Breast epithelium (tissue), 4 donors: ENCODE measurements at regions not wholly inside any gene's neighbourhood (a gene's known extent, or its start where the extent isn't known, plus 50 kb on each side); places are given as distances from the start of the nearest gene placed in this dataset.

Experiments
- DNase-seq, 2 donors: peaks; one replicate each; pipeline ENCODE4 v3.0.0-alpha.2; 2019; ENCODE audit warnings: low spot score in 2 of 2
- H3K27ac ChIP-seq, 2 donors: fragments of 200-600 bp; sonication (generic) in 1 of 2; one replicate each; pipeline ENCODE4 v1.5.1; 2016 to 2019; ENCODE audit warnings: mild to moderate bottlenecking in 1 of 2
- H3K27me3 ChIP-seq, 2 donors: fragments of 200-600 bp; sonication (generic) in 1 of 2; one replicate each; pipeline versions ENCODE4 v1.5.1 to v1.6.0; 2017 to 2019; ENCODE audit warnings: control low read depth in 1 of 2, mild to moderate bottlenecking in 1 of 2
- H3K36me3 ChIP-seq: fragments of 200-600 bp; one replicate; pipeline ENCODE4 v1.5.1; 2019
- H3K4me1 ChIP-seq, 2 donors: fragments of 200-600 bp; sonication (generic); one replicate each; pipeline ENCODE4 v1.5.1; 2016 to 2019; ENCODE audit warnings: control low read depth in 1 of 2
- H3K4me3 ChIP-seq, 3 donors: fragments of 200-600 bp; sonication (generic); 1 replicate in 2 of 3; 2 replicates in 1 of 3; pipeline ENCODE4 v1.5.1; 2016 to 2019; ENCODE audit warnings: mild to moderate bottlenecking in 3 of 3, moderate library complexity in 2 of 3
- H3K9me3 ChIP-seq, 2 donors: fragments of 200-600 bp; sonication (generic) in 1 of 2; one replicate each; pipeline ENCODE4 v1.5.1; 2016 to 2019; ENCODE audit warnings: control low read depth in 1 of 2
- CTCF ChIP-seq, 3 donors: fragments of 450-650 bp; IDR thresholded peaks; one replicate each; pipeline ENCODE4 v1.5.1; 2016 to 2017; ENCODE audit warnings: antibody characterized with exemption in 3 of 3, mild to moderate bottlenecking in 3 of 3, moderate library complexity in 3 of 3
- POLR2A ChIP-seq: fragments of 450-650 bp; IDR thresholded peaks from one replicate; pipeline ENCODE4 v1.6.1; 2016; ENCODE audit warnings: antibody characterized with exemption, mild to moderate bottlenecking, moderate library complexity
- POLR2AphosphoS5 ChIP-seq, 3 donors: sonication (generic); formaldehyde crosslinking; IDR thresholded peaks; one replicate each; pipeline ENCODE4 v1.6.1; 2017; ENCODE audit warnings: antibody characterized with exemption in 3 of 3
- intact Hi-C: fragments of 100-400 bp; cut with DNase I; formaldehyde crosslinking; loops from one replicate; pipeline ENCODE4 v1.15.1; 2023; ENCODE audit warnings: low total_unique reads

GRCh38 chr4:18513861-18514260 lies 492.3 kb upstream of the LCORL start:
- intact Hi-C loops = no loop called here
- H3K36me3 ChIP-seq = no peaks in the 10 kb centered on the region

GRCh38 chr4:18512718-18513117 lies 491.2 kb upstream of the LCORL start:
- TF ChIP-seq CTCF (IDR thresholded peaks at IDR 0.05) (no peak), POLR2AphosphoS5 (IDR thresholded peaks at IDR 0.05) (no peak), POLR2A (no peak)
- DNase-seq = no peak
- Histone ChIP-seq H3K9me3 (no peaks in the 10 kb centered on the region), H3K36me3 (no peaks in the 10 kb centered on the region), H3K27ac (no peak overlapping the region), H3K4me3 (no peak overlapping the region), H3K27me3 (no peaks in the 10 kb centered on the region), H3K4me1 (no peaks in the 10 kb centered on the region)
- intact Hi-C loops = no loop called here

More at GRCh38 chr4:18513861-18514260, 492.3 kb upstream of the LCORL start:
- Histone ChIP-seq H3K9me3 (no peaks in the 10 kb centered on the region), H3K27me3 (no peaks in the 10 kb centered on the region), H3K4me3 (no peak overlapping the region), H3K27ac (no peak overlapping the region), H3K4me1 (no peaks in the 10 kb centered on the region)
- no peak for DNase-seq
- no peak for TF ChIP-seq POLR2A
- TF ChIP-seq POLR2AphosphoS5 (IDR thresholded peaks at IDR 0.05) = no peak
- no peak for TF ChIP-seq CTCF (IDR thresholded peaks at IDR 0.05)

- no peaks in the 10 kb centered on the region for H3K36me3 ChIP-seq
- H3K4me1 ChIP-seq = no peaks in the 10 kb centered on the region
- no peaks in the 10 kb centered on the region for H3K27me3 ChIP-seq
- intact Hi-C loops = no loop called here
- no peak for TF ChIP-seq POLR2A
- TF ChIP-seq POLR2AphosphoS5 (IDR thresholded peaks at IDR 0.05) = no peak
- no peak for TF ChIP-seq CTCF (IDR thresholded peaks at IDR 0.05)
- H3K27ac ChIP-seq = no peak overlapping the region
- no peaks in the 10 kb centered on the region for H3K9me3 ChIP-seq
- DNase-seq = no peak
- H3K4me3 ChIP-seq = no peak overlapping the region
Observed at GRCh38 chr4:18511727-18512126, 490.2 kb upstream of the LCORL start.

GRCh38 chr4:18508786-18509185 lies 487.2 kb upstream of the LCORL start:
- DNase-seq = no peak
- no peak overlapping the region for H3K27ac ChIP-seq
- H3K27me3 ChIP-seq = no peaks in the 10 kb centered on the region
- H3K36me3 ChIP-seq = no peaks in the 10 kb centered on the region
- intact Hi-C loops = no loop called here
- no peaks in the 10 kb centered on the region for H3K4me1 ChIP-seq
- H3K4me3 ChIP-seq = no peak overlapping the region
- TF ChIP-seq POLR2AphosphoS5 (IDR thresholded peaks at IDR 0.05) (no peak), POLR2A (no peak), CTCF (IDR thresholded peaks at IDR 0.05) (no peak)
- no peaks in the 10 kb centered on the region for H3K9me3 ChIP-seq

GRCh38 chr4:18480928-18481327 lies 459.4 kb upstream of the LCORL start:
- intact Hi-C loops = no loop called here
- Histone ChIP-seq H3K9me3 (peaks cover 6 to 22% of the 10 kb centered on the region in 2 donors), H3K4me3 (no peak overlapping the region), H3K27ac (no peak overlapping the region), H3K4me1 (no peaks in the 10 kb centered on the region), H3K27me3 (no peaks in the 10 kb centered on the region), H3K36me3 (no peaks in the 10 kb centered on the region)
- TF ChIP-seq POLR2A (no peak), POLR2AphosphoS5 (IDR thresholded peaks at IDR 0.05) (no peak), CTCF (IDR thresholded peaks at IDR 0.05) (no peak)
- DNase-seq = no peak
